H7 (cell line): ENCODE measurements at regions not wholly inside any gene's neighbourhood (a gene's known extent, or its start where the extent isn't known, plus 50 kb on each side); places are given as distances from the start of the nearest gene placed in this dataset.

Experiments used
- DNase-seq: peaks from one replicate; pipeline ENCODE4 v3.0.0; 2012
- H3K27me3 ChIP-seq: 2 replicates; pipeline ENCODE4 v1.6.0; 2011; ENCODE audit warnings: mild to moderate bottlenecking, low read length; ENCODE audit not compliant: control insufficient read depth, insufficient read depth
- H3K36me3 ChIP-seq: replicated peaks from 2 replicates; pipeline ENCODE4 v1.5.1; 2011; ENCODE audit warnings: low read length; ENCODE audit not compliant: control insufficient read depth, insufficient read depth
- H3K4me3 ChIP-seq: 2 replicates; pipeline ENCODE4 v1.5.1; 2011; ENCODE audit warnings: low read depth, mild to moderate bottlenecking, control low read depth, low read length, moderate library complexity; ENCODE audit not compliant: insufficient read depth

DNA sequence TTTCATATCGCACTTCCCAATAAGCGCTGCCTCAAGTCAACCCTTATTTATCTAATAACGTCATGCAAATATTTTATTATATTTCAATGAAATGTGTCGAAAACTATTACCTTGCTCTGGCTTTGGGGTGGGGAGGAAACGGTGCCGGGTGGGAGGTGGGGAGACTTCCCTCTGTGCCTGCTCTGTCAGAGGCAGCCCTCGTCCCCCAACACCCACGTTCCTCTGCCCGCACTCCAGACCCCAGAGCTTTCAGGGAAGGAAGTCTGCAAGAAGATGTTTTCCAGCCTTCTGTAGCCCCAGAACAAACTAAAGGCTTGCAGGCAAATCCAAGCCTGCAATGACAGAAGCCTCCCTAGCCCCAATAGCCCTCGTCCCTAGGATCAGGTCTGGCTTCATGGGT is 235.7 kb downstream of the BUD13 start:
- Histone ChIP-seq H3K4me3 (no peak overlapping the region), H3K27me3 (no peaks in the 10 kb centered on the region), H3K36me3 (no peaks in the 10 kb centered on the region)
- DNase-seq: no peak

DNA sequence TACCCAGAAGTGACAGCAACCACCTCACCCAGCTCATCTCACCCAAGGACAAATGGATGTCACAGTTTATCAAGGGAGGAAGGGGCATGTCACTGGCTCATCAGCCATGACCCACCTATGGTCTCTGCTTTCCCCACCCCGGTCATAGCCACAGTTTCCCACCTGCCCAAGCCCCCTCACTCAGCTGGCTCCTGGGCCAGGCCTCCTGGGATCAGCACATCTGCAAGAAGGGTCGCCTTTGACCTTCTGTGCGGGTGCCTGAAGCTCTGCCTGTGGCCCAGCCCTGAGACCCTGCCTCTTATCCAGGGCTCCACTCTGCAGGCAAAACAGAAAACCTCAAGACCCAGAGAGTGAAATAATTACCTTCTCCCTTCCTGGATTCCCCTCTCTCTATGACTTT is 236.4 kb downstream of the BUD13 start:
- DNase-seq: no peak
- no peak overlapping the region for H3K4me3 ChIP-seq
- H3K27me3 ChIP-seq: no peaks in the 10 kb centered on the region; the same call in 1 of the 2 replicates
- no peaks in the 10 kb centered on the region for H3K36me3 ChIP-seq

DNA sequence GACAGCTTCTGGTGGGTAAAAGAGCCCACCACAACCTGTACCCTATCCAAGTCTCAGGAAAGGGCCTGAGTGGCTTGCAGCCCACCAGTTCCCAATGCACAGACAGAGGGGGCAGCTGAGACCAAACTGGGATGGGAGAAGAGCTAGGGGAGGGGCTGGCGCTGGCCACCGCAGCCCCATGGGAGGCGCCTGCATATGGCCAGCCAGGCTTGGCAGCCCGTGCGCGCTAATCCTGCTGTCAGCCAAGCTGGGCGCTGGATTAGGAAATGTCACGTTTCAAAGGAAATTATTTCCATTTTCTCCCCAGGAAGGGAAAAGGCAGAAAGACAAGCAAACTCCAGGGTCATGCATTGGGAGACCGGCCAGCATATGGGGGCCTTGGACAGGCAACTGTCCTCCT is 236.8 kb downstream of the BUD13 start:
- Histone ChIP-seq H3K36me3 (no peaks in the 10 kb centered on the region), H3K4me3 (no peak overlapping the region), H3K27me3 (no peaks in the 10 kb centered on the region; the same call in 1 of the 2 replicates)
- DNase-seq: peak; percentile 68

DNA sequence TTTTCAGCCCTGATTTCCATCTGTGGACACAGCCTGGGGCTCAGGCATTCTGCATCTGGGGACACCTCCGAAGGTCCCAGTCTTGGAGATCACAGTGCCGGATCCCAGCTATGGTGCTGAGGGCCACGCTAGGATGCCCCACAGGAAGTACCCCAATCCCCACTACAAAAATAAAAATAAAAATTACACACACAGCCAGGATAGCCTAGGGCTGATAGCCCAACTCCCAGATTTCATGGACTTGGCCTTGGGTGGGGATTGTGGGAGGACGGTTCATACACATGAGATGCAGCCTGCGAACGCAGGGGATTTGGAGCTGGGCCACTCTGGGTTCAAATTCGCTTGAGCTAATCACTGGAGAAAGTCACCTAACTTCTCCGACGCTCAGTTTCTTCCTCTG is 237.7 kb downstream of the BUD13 start:
- no peak overlapping the region for H3K4me3 ChIP-seq
- no peaks in the 10 kb centered on the region for H3K36me3 ChIP-seq
- DNase-seq: no peak
- no peaks in the 10 kb centered on the region; the same call in 1 of the 2 replicates for H3K27me3 ChIP-seq

DNA sequence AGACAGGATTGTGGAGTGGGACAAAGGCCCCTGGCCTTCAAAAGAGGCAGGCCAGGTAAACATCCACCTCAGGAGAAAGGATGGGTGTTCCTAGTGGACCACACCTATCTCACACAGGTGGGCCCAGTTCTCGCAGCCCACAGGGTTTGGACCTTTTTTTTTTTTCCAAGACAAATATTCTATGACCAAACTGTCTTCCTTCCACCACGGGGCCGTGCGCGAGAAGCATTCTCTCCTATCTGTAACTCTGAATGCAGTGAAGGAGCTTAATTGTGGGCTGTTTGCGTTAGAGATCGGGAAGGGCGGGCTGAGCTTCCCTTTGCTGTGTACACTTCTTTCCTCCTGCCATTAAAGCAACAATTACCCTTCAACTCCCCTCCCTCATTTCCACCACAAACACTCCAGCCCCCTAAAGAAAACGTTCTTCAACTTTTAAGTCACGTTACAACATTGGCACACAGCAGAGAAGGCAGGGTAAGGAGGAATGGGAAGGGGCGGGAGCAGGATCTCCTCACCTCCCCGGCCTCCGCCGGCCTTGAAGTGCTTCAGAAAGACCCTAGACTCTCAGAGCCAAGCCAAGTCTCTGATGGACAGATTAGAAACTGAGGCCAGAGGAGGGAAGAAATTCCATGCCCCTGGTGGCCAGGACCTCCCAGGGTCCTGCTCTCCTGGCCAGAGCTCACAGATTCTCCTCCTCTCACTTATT is 238.4 kb downstream of the BUD13 start:
- H3K4me3 ChIP-seq: no peak overlapping the region
- no peak for DNase-seq
- no peaks in the 10 kb centered on the region; the same call in 1 of the 2 replicates for H3K27me3 ChIP-seq
- H3K36me3 ChIP-seq: no peaks in the 10 kb centered on the region

DNA sequence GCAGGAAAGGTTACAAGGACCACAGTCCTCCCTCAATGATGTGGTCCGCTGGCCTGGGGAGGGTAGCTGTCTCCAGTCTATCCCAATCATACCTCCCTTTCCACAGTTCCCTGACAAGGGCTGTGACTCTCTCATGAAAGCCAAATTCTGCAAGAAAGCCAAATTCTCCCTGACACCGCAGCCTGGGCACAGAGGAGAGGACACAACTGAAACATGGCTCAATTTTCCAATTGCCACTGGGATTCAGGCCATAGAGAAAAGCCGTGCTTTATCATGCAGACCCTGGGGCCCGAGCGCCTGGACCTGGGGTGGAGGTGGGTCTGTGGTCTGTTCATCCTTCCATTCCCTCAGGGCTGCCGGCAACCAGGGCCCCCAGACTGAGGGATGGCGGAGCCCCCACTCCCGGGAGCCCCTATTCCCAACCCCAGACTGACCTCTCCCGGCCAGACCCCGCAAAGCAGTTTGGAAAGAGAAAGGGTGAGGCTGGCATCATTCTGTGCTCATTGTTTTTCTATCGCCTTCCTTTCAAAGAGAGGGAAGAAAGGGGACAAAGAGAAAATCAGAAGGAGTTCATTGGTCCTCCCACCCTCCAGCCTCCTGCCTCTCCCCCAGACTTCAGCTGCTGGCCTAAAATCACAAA is 239.5 kb downstream of the BUD13 start:
- peak; percentile 91 for DNase-seq
- Histone ChIP-seq H3K27me3 (no peaks in the 10 kb centered on the region; the same call in 1 of the 2 replicates), H3K36me3 (no peaks in the 10 kb centered on the region), H3K4me3 (no peak overlapping the region)

DNA sequence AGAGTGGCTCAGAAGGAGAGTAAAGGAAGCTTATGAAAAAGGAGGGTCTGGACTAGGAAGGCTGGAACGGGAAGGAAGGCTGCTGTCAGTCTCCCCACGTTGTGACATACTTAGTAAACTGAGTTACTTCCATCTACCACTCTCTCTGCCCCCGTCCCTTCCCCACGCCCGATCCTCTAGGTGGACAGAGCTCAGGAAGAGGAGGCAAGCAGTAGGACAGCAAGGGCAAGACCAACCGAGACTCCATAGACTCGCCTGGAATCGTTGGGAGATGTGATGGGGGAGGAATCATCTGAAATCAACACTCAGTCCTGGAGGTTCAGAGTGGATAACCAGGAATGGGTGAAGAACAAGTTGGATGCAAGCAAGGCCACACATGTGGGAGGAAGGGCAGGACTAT is 240.7 kb downstream of the BUD13 start:
- H3K27me3 ChIP-seq: no peaks in the 10 kb centered on the region; the same call in 1 of the 2 replicates
- DNase-seq: no peak

DNA sequence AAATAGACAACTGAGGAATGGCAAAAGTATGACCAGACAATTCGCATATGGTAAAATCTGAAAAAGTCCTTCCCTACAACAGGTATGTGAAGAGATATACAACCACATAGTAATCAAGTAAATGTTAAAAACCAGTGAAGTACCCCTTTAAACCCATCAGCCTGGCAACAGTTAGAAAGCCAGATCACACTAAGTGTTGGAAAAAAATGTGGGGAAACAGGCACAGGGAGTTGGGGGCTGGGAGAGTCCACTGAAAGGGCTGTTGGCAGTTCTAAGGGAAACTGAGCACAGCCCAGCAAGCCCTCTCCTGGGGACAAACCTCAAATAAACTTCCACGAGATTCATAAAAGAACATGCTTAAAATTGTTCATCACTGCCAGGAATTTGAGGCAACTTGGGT is 242.1 kb downstream of the BUD13 start:
- H3K27me3 ChIP-seq: no peaks in the 10 kb centered on the region; the same call in 1 of the 2 replicates
- no peaks in the 10 kb centered on the region for H3K36me3 ChIP-seq
- DNase-seq: no peak
- H3K4me3 ChIP-seq: no peak overlapping the region

More for the DNA sequence above, 240.7 kb downstream of the BUD13 start:
- Histone ChIP-seq H3K36me3 (no peaks in the 10 kb centered on the region), H3K4me3 (no peak overlapping the region)

DNA sequence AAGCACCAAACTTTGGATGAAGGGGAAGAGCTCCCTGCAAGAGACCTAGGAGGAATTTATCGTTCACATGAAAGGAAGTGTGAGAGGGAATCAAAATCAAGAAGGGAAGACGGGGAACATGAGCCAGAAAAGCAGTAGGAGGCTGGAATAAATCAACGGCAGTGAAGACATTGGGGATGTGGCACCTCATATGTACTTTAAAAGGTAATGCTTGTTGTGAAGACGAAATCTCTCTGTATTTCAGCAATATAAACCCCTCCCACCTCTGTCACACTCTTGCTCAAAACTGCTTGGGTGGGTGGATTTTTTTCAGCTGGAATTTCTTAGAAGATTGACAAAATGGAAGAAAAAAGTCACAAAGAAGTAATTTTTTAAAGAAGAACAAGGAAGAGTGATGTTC is 243.5 kb downstream of the BUD13 start:
- H3K4me3 ChIP-seq: no peak overlapping the region
- no peak for DNase-seq
- no peaks in the 10 kb centered on the region for H3K36me3 ChIP-seq
- no peaks in the 10 kb centered on the region; the same call in 1 of the 2 replicates for H3K27me3 ChIP-seq

DNA sequence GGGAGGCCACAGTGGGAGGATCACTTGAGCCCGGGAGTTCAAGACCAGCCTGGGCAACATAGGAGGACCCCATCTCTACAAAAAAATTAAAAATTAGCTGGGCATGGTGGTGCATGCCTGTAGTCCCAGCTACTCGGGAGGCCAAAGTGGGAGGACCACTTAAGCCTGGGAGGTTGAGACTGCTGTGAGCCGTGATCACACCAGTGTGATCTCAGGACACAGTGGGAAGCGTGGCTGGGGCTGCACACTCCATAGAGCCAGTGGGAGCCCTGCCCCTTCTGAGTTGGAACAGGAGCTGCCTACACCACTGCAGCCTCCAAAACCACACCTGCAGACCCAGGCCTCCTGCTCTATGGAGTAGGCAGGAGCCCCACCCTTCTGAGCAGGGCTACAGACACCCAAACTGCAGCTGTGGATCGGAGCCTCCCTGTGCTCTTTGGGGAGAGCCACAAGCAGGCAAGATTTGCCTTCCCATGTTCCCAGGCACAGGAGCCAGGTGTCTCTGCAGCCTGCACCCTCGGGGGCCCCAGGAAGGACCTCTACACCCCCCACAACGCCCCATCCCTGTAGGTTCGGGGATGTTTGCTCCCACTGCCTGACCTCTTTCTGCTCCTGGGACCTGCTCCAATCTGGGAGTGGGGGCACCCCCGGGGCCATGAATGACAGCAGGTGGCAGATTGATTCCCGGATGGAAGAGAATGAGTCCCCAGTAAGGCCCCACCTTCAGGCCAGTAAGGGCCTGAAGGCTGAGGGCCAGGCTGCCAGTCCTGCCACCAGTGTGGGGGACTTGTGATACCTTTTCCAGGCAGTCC is 245.4 kb downstream of the BUD13 start:
- no peaks in the 10 kb centered on the region; the same call in 1 of the 2 replicates for H3K27me3 ChIP-seq
- H3K36me3 ChIP-seq: no peaks in the 10 kb centered on the region
- no peak for DNase-seq
- no peak overlapping the region for H3K4me3 ChIP-seq

DNA sequence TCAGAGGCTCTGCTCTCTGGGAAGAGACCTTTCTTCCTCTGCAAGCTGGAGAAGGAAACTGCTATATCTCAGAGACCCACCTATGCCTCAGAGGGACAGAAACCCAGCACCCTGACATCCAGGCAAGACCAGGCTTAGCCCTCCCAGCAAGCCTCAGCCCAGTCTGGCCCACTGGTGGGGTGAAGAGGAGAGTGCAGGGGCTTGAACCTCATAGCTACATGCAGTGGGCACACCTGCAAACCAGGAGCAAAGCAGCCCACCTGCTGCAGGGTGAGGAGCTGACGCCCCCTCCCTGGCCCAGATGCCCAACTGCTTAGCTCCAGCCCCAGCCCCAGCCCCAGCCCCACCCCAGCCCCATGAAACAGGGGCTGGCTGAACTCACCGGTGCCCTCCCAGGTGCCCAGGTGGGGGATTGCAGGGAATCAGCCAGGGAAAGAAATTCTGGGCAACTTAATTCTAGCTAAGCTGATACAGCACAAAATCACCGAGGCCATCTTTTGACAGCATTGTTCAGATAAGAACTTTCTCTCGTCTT is 246.8 kb downstream of the BUD13 start:
- no peak for DNase-seq
- no peaks in the 10 kb centered on the region for H3K36me3 ChIP-seq
- no peaks in the 10 kb centered on the region for H3K27me3 ChIP-seq
- H3K4me3 ChIP-seq: no peak overlapping the region

DNA sequence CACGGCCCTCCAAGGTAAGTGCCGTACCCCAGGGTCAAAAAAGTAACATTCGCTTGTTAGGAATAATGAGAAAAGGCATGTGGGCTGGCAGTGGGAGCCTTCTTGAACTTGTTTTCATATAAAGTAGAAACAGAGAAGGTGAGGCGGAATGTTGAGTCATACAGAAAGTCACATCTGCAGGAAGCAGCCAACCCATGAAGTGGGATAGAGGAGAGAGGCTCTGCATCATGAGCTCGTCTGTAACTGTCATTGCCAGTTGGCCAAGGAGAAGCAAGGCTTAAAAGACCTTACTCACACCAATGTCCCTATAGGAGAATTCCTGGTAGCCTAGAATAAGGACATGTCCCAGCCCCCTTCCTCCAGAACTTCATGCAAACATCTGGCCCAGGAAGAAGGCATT is 253.3 kb downstream of the BUD13 start:
- Histone ChIP-seq H3K36me3 (no peaks in the 10 kb centered on the region), H3K4me3 (no peak overlapping the region), H3K27me3 (no peaks in the 10 kb centered on the region; the same call in 1 of the 2 replicates)
- no peak for DNase-seq

DNA sequence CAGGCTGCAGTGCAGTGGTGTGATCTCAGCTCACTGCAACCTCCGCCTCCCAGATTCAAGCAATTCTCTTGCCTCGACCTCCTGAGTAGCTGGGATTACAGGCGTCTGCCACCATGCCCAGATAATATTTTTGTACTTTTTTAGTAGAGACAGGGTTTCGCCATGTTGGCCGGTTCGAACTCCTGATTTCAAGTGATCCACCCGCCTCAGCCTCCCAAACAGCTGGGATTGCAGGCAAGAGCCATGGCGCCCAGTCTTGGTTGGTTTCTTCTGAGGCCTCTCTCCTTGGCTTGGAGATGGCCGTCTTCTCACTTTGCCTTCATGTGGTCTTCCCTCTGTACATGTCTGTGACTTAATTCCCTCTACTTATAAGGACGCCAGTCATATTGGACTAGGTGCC is 254.6 kb downstream of the BUD13 start:
- H3K27me3 ChIP-seq: no peaks in the 10 kb centered on the region; the same call in 1 of the 2 replicates
- DNase-seq: no peak
- H3K4me3 ChIP-seq: no peak overlapping the region
- H3K36me3 ChIP-seq: no peaks in the 10 kb centered on the region

DNA sequence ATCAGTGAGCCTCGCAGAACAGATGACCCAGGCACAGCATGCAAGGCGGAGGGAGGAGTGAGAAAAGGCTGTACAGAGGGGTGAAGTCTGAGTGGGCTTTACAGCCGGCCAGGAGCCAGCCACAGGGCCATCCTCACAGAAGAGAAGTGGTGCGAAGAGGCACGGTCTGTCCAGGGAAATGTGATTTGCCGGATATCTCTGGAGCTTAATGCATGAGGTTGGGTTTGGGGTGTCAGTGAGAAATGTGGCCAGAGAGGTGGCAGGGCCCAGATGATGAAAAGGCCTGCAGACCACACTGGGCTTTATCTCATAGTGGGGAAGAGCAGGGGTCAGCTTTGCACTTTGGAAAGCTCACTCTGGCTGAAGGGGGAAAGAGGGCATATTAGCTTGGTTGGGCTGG is 255.2 kb downstream of the BUD13 start:
- no peaks in the 10 kb centered on the region; the same call in 1 of the 2 replicates for H3K27me3 ChIP-seq
- H3K4me3 ChIP-seq: no peak overlapping the region
- no peaks in the 10 kb centered on the region for H3K36me3 ChIP-seq
- no peak for DNase-seq
